Erythroblast (primary cell): ENCODE measurements at regions not wholly inside any gene's neighbourhood (a gene's known extent, or its start where the extent isn't known, plus 50 kb on each side); places are given as distances from the start of the nearest gene placed in this dataset.

Source experiments
- GATA1 ChIP-seq: IDR thresholded peaks from 2 replicates; pipeline ENCODE4 v1.6.1; 2011; ENCODE audit warnings: low read depth, mild to moderate bottlenecking, control low read depth, low read length, moderate library complexity
- POLR2A ChIP-seq: IDR thresholded peaks from 2 replicates; pipeline ENCODE4 v1.6.1; 2011; ENCODE audit warnings: mild to moderate bottlenecking, low read length

GRCh38 chr14:94823556-94824341, 53.8 kb upstream of the GSC start:
- TF ChIP-seq POLR2A (no peak), GATA1 (no peak)
